Skeletal muscle tissue (tissue), 3 donors: ENCODE measurements at regions not wholly inside any gene's neighbourhood (a gene's known extent, or its start where the extent isn't known, plus 50 kb on each side); places are given as distances from the start of the nearest gene placed in this dataset.
"Not testable (repeated sequence)": the region's sequence is repeated elsewhere in the genome, so short reads cannot be mapped to it uniquely, and the experiment has no call there.

Experiments
- H3K27ac ChIP-seq: one replicate; pipeline ENCODE4 v1.7.0; 2013; ENCODE audit warnings: mild to moderate bottlenecking, low read depth, low read length, inconsistent platforms
- H3K27me3 ChIP-seq, 3 donors: one replicate each; pipeline ENCODE4 v1.7.0; 2013; ENCODE audit warnings: low read length in 3 of 3; ENCODE audit not compliant: control insufficient read depth in 3 of 3, insufficient read depth in 3 of 3
- H3K36me3 ChIP-seq, 3 donors: one replicate each; pipeline ENCODE4 v1.7.0; 2013; ENCODE audit warnings: low read length in 3 of 3; ENCODE audit not compliant: control insufficient read depth in 3 of 3, insufficient read depth in 3 of 3
- H3K4me1 ChIP-seq, 3 donors: one replicate each; pipeline ENCODE4 v1.7.0; 2013; ENCODE audit warnings: low read length in 3 of 3, mild to moderate bottlenecking in 3 of 3; ENCODE audit not compliant: control insufficient read depth in 3 of 3, insufficient read depth in 3 of 3
- H3K4me3 ChIP-seq, 3 donors: one replicate each; pipeline ENCODE4 v1.7.0; 2013; ENCODE audit warnings: low read length in 3 of 3
- H3K9ac ChIP-seq, 3 donors: one replicate each; pipeline ENCODE4 v1.7.0; 2013; ENCODE audit warnings: low read length in 3 of 3, mild to moderate bottlenecking in 3 of 3, moderate library complexity in 2 of 3, low read depth in 1 of 3
- H3K9me3 ChIP-seq, 3 donors: one replicate each; pipeline ENCODE4 v1.7.0; 2013; ENCODE audit warnings: low read length in 3 of 3; ENCODE audit not compliant: control insufficient read depth in 3 of 3
- donor health status: Osteomylitis.

DNA sequence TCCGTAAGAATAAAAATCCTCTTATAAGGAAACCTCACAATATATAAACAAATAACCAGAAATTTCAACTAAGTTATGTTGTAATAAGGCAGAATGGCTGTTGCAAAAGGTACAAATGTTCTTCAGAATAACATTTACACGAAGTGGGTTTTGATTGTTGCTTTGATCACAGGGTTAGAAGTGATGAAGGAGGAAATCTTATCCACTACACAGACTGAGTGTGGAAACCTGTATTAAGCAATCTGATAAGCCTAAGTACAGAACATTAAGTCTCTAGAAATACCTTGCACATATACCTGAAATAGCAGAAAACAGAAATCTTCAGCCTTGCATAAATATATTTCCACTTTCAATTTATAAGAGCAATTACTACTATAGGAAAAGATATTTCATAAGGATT, 251.9 kb downstream of the ETV1 start:
- Histone ChIP-seq H3K36me3 (no peaks in the 10 kb centered on the region), H3K9ac (no peak overlapping the region), H3K9me3 (no peaks in the 10 kb centered on the region), H3K27me3 (no peaks in the 10 kb centered on the region), H3K4me3 (no peak overlapping the region), H3K27ac (no peak overlapping the region), H3K4me1 (peaks cover 0 to 5% (median 0%) of the 10 kb centered on the region in 3 donors)

DNA sequence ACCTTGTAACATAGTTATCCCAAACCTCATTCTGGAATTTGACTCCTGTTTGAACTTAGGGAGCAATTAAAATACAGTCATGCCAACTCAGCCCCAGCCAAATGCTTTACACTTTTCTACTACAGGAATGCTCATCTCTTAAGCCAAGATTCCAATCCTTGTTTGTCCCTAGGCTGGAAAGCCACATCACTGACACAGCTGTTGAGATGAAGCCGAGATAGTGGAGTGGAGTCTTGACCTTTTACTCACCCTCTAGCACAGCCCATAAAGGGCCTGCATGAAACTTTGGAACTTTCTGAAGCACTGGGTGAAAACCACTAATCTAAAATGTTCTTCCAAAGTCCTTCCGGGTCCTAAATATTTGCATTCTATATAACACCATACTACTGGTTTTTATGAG, 247.3 kb downstream of the ETV1 start:
- H3K4me3 ChIP-seq: no peak overlapping the region
- peaks cover 0 to 6% (median 2%) of the 10 kb centered on the region in 3 donors for H3K4me1 ChIP-seq
- no peak overlapping the region for H3K27ac ChIP-seq
- no peaks in the 10 kb centered on the region for H3K27me3 ChIP-seq
- no peaks in the 10 kb centered on the region for H3K36me3 ChIP-seq
- H3K9ac ChIP-seq: no peak overlapping the region
- H3K9me3 ChIP-seq: no peaks in the 10 kb centered on the region

DNA sequence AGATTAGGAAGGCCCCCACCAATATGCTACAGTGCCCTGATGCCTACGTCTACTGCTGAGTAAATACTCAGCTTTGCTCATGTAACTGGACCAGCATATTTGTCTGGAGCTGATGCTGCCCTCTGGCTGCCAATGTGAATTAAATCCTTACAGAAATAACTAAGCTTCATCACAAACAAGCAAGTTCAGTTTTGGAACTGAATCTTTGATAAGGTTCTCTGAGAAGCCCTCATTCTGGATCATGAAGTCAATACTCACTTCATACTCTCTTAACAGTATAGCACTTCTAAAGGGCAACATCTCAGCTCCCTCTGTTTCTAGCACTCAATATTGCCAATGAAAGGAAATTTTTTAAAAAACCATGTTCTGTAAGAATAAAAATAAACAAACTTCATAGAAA, 246.7 kb downstream of the ETV1 start:
- H3K27ac ChIP-seq: no peak overlapping the region
- H3K9ac ChIP-seq: no peak overlapping the region

DNA sequence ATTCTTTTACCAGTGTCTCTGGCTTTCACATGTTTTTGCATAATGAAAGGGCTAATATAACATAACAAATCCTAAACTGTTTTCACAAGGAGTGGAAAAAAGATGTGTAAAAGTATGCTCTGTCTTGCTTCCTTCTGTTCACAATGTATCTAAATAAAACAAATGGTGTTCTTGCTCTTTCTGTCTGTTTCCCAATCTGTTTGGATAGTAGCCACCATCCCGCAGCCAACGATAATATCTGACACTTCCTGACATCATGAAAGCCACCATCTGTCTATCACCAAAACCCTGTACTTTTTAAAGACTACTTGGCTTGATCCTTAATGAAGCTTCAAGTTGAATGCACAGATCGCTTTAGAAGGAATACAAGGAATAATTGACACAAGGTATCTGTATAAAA, 246.2 kb downstream of the ETV1 start:
- Histone ChIP-seq H3K36me3 (no peaks in the 10 kb centered on the region), H3K4me3 (no peak overlapping the region), H3K27me3 (no peaks in the 10 kb centered on the region), H3K9ac (no peak overlapping the region), H3K27ac (no peak overlapping the region), H3K4me1 (peaks cover 0 to 6% (median 2%) of the 10 kb centered on the region in 3 donors), H3K9me3 (no peaks in the 10 kb centered on the region)

More for the DNA sequence above, 246.7 kb downstream of the ETV1 start:
- H3K36me3 ChIP-seq: no peaks in the 10 kb centered on the region
- H3K9me3 ChIP-seq: no peaks in the 10 kb centered on the region
- H3K4me1 ChIP-seq: peaks cover 0 to 6% (median 2%) of the 10 kb centered on the region in 3 donors
- no peaks in the 10 kb centered on the region for H3K27me3 ChIP-seq
- H3K4me3 ChIP-seq: no peak overlapping the region

DNA sequence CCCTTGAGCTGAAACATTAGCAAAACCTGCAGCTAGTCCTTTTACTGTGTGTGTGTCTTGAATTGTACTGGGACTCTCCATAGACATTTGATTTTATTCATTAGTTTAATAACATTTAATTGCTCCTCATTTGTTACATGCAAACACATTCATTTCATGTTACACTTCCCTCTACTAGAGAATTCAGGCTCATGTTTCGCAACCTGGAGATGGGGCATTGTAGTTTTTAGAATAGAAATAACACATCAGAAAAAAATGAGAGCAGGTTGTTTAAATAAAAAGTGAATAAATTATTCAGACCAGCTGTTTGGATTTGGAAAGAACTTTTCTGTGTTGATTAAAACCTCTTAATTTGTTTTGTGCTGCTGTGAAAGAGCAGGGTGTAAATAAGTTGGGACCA, 243.9 kb downstream of the ETV1 start:
- no peak overlapping the region for H3K9ac ChIP-seq
- H3K4me1 ChIP-seq: peaks cover 0 to 6% (median 2%) of the 10 kb centered on the region in 3 donors
- no peak overlapping the region for H3K27ac ChIP-seq
- no peaks in the 10 kb centered on the region for H3K36me3 ChIP-seq
- H3K27me3 ChIP-seq: no peaks in the 10 kb centered on the region
- no peaks in the 10 kb centered on the region for H3K9me3 ChIP-seq
- no peak overlapping the region for H3K4me3 ChIP-seq

DNA sequence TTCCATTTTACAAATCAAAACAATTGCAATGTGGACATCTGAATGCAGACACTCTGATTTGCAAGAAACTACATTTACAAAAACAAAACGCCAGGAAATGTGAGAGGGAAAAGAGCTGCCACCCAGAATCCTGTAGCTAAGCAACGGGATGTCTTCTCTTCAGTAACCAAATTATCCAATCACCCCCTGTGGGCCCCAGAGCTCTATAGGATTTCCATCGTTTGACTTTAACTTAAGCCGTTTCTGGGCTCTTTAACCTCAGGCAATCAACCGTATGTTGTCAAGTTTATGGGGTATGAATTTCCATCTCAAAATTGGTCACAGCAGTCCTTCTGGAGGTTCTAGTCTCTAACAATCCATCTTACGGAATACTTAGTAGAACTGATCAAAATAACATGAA, 240.5 kb downstream of the ETV1 start:
- no peak overlapping the region for H3K9ac ChIP-seq
- no peak overlapping the region for H3K27ac ChIP-seq
- no peaks in the 10 kb centered on the region for H3K27me3 ChIP-seq
- no peaks in the 10 kb centered on the region for H3K4me1 ChIP-seq
- H3K9me3 ChIP-seq: no peaks in the 10 kb centered on the region
- no peaks in the 10 kb centered on the region for H3K36me3 ChIP-seq
- no peak overlapping the region for H3K4me3 ChIP-seq

GRCh38 chr7:13749636-13750035, 239.8 kb downstream of the ETV1 start:
- H3K36me3 ChIP-seq: no peaks in the 10 kb centered on the region
- H3K27ac ChIP-seq: no peak overlapping the region
- no peak overlapping the region for H3K9ac ChIP-seq
- H3K4me1 ChIP-seq: no peaks in the 10 kb centered on the region
- H3K4me3 ChIP-seq: no peak overlapping the region
- H3K9me3 ChIP-seq: no peaks in the 10 kb centered on the region
- no peaks in the 10 kb centered on the region for H3K27me3 ChIP-seq

DNA sequence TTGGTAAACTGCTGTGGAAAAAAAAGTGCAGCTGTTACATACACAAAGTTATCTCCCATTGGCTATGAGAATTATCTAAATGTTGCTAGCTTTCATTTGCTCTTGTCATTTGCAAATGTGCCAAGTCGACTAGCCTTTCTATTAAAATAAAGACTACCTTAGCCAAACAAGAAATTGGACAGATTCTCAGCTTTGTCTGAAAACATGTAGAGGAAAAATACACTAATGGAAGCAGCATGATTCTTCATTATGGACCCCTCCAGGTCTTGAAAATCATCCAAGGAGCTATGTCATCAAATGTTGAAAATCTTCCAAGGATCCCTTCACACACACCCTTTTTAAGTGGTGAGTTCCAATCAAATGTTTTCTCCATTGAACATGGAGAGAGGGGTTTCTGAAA, 237.7 kb downstream of the ETV1 start:
- Histone ChIP-seq H3K9me3 (no peaks in the 10 kb centered on the region), H3K27me3 (no peaks in the 10 kb centered on the region), H3K27ac (no peak overlapping the region), H3K4me3 (no peak overlapping the region), H3K36me3 (no peaks in the 10 kb centered on the region), H3K4me1 (no peaks in the 10 kb centered on the region), H3K9ac (no peak overlapping the region)

- H3K9ac ChIP-seq: no peak overlapping the region
- no peaks in the 10 kb centered on the region for H3K9me3 ChIP-seq
- no peak overlapping the region for H3K4me3 ChIP-seq
- no peaks in the 10 kb centered on the region for H3K4me1 ChIP-seq
- no peaks in the 10 kb centered on the region for H3K27me3 ChIP-seq
- no peaks in the 10 kb centered on the region for H3K36me3 ChIP-seq
- H3K27ac ChIP-seq: no peak overlapping the region
These were observed 231.6 kb downstream of the ETV1 start for GRCh38 chr7:13757841-13758240.

DNA sequence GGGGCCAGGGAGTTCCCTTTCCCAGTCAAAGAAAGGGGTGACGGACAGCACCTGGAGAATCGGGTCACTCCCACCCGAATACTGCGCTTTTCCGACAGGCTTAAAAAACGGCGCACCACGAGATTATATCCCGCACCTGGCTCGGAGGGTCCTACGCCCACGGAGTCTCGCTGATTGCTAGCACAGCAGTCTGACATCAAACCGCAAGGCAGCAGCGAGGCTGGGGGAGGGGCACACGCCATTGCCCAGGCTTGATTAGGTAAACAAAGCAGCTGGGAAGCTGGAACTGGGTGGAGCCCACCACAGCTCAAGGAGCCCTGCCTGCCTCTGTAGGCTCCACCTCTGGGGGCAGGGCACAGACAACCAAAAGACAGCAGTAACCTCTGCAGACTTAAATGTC, 223.6 kb downstream of the ETV1 start:
- not testable (repeated sequence) for H3K27ac ChIP-seq, H3K36me3 ChIP-seq, H3K9me3 ChIP-seq, H3K4me1 ChIP-seq, H3K27me3 ChIP-seq, H3K9ac ChIP-seq, H3K4me3 ChIP-seq

DNA sequence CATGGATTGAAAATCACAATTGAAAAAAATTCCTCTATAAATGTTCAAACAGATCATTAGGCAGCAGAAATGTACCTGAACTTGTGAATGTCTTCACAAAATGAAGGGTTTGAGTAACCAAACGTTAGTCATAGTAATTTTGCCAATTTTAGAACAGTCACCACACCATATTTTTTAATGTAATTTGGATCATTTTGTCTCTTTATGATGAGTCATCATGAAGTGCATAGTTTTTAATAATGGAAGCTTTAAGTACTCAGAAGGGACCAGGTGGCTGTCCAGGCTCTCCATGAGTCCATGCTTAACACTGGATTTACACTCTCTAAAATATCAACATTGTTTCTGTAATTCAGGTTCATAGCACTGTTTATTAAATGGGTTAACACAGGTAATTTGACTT, 219.2 kb downstream of the ETV1 start:
- Histone ChIP-seq H3K27me3 (no peaks in the 10 kb centered on the region), H3K27ac (no peak overlapping the region), H3K9me3 (no peaks in the 10 kb centered on the region), H3K4me3 (no peak overlapping the region), H3K4me1 (no peaks in the 10 kb centered on the region), H3K9ac (no peak overlapping the region), H3K36me3 (no peaks in the 10 kb centered on the region)
